ENCODE measurements at regions not wholly inside any gene's neighbourhood (a gene's known extent, or its start where the extent isn't known, plus 50 kb on each side); places are given as distances from the start of the nearest gene placed in this dataset.

DNA sequence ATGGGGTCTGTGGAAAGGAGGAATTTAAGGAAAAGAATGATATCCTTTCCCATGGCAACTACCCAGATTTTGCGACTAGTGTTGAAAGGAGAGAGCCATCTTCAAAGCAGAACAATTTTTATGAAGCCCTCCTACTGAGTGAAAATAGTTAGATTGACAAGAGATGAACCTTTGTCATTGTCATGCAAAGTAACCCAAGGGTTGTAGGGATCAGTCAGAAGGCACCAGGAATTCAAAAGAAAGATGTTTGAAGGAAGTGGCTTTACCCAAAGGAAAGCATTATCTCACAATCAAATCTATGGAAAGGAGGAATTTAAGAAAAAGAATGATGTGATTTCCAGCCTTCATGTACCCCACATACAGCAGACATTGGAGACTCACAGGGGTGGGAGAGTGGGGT, 544.4 kb downstream of the IPMK start:
- no peak for DNase-seq (ENCODE audit: low read depth)
- no peak overlapping the region for H3K4me3 ChIP-seq (ENCODE audit: low read length)
- TF ChIP-seq, protein P1, sequence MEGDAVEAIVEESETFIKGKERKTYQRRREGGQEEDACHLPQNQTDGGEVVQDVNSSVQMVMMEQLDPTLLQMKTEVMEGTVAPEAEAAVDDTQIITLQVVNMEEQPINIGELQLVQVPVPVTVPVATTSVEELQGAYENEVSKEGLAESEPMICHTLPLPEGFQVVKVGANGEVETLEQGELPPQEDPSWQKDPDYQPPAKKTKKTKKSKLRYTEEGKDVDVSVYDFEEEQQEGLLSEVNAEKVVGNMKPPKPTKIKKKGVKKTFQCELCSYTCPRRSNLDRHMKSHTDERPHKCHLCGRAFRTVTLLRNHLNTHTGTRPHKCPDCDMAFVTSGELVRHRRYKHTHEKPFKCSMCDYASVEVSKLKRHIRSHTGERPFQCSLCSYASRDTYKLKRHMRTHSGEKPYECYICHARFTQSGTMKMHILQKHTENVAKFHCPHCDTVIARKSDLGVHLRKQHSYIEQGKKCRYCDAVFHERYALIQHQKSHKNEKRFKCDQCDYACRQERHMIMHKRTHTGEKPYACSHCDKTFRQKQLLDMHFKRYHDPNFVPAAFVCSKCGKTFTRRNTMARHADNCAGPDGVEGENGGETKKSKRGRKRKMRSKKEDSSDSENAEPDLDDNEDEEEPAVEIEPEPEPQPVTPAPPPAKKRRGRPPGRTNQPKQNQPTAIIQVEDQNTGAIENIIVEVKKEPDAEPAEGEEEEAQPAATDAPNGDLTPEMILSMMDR (conservative IDR thresholded peaks at IDR 0.05; ENCODE audit: low read depth, low read length), result no peak

DNA sequence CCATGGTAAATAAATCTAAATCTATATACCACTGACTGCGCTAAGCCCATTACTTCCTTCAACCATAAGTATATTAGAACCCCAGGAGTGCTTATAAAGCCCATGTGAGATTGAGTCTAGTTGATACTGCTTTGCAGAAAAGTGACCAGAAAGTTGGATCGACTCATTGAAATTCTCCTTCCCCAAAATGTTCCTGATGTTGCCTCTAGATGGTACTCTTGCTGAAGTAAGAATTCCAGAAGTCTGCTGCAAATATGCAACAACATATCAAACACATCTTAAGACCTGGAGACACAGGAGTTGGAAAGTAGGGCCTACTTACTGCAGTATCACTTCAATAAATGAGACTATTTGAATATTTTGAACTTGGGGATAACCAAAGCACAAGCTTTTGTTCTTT, 550.8 kb downstream of the IPMK start:
- H3K4me3 ChIP-seq (ENCODE audit: low read length), result no peak overlapping the region
- TF ChIP-seq, protein P1 (conservative IDR thresholded peaks at IDR 0.05; ENCODE audit: low read depth, low read length), result peak; percentile 57
- no peak for DNase-seq (ENCODE audit: low read depth)

- H3K4me3 ChIP-seq (ENCODE audit: low read length), result no peak overlapping the region
- DNase-seq (ENCODE audit: low read depth), result no peak
- TF ChIP-seq, protein P1 (conservative IDR thresholded peaks at IDR 0.05; ENCODE audit: low read depth, low read length), result no peak
These were observed 552.5 kb downstream of the IPMK start for GRCh38 chr10:57715233-57715632.

DNA sequence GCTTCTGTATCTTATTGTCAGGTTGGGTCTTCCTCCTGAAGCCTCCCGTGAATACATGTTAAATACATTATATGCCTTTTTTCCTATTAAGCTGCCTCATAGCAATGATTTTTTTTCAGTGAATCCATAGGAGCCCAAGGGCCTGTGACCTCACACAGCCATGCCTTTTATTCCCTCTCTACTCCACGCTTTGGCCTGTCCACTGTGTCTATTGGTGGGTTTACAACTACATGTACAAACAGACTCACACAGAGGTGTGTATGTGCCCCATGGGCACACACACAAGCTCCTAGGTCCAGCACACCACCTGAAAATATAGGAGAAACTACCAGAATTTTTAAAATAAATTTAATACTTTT, 560.4 kb downstream of the IPMK start:
- no peak for DNase-seq (ENCODE audit: low read depth)
- H3K4me3 ChIP-seq (ENCODE audit: low read length), result no peak overlapping the region
- TF ChIP-seq, protein P1 (conservative IDR thresholded peaks at IDR 0.05; ENCODE audit: low read depth, low read length), result no peak

DNA sequence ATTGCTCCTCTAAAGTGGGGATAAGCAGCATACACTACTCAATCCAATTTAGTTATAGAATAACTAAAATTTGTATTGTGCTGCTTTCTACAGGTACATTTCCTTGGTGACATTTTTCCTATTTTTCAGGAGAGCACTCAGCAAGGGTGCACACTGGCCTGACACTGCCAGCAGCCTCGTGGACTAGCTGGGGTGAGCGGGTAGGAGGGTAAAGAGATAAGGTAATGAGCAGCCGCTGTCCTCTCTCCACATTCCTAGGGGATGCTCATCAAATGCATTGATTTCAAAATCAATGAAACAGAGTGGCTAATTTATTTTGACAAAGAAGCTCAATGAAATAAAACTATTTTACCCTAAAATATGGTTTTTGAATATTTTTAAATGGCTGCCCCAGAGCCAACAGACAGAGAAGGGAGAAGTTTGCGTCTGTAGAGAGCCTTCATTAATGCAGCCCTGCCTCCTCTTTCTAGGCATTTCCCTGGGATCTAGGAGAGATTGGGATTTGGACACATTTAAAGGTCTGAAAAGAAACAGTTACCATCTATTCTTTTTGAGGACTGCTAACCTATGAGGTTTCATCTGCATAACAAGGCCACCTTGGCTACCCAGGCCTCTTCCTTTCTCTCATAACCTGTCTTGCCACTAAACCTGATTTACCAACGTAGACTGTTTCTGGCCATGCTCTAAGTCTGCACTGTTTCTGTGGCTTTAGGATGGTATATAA, 561.0 kb downstream of the IPMK start:
- TF ChIP-seq, protein P1 (conservative IDR thresholded peaks at IDR 0.05; ENCODE audit: low read depth, low read length), result no peak
- no peak overlapping the region for H3K4me3 ChIP-seq (ENCODE audit: low read length)
- no peak for DNase-seq (ENCODE audit: low read depth)

- H3K4me3 ChIP-seq (ENCODE audit: low read length), result no peak overlapping the region
- DNase-seq (ENCODE audit: low read depth), result no peak
- TF ChIP-seq, protein P1 (conservative IDR thresholded peaks at IDR 0.05; ENCODE audit: low read depth, low read length), result no peak
These were observed 561.7 kb downstream of the IPMK start for GRCh38 chr10:57706016-57706415.

DNA sequence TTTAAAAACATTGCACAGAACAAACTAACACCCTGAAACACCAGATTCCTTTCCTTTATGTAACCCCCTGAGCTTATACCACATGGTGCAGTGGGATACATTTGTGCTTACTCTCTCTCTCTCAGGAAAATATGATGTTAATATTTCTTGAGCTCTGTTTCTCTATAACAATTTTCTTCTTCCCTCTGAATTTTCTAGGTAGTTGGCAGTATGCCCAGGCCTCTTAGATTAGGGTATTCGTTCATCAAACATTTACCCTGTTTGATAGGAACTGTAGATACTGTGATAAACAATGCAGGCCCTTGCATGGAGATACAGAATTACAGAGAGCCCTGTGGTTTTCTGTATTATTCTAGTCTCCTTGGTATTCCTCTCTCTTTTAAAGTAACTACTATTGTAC, 567.8 kb downstream of the IPMK start:
- TF ChIP-seq, protein P1 (conservative IDR thresholded peaks at IDR 0.05; ENCODE audit: low read depth, low read length), result no peak
- DNase-seq (ENCODE audit: low read depth), result no peak
- no peak overlapping the region for H3K4me3 ChIP-seq (ENCODE audit: low read length)
